BE2C (cell line): ENCODE measurements at regions not wholly inside any gene's neighbourhood (a gene's known extent, or its start where the extent isn't known, plus 50 kb on each side); places are given as distances from the start of the nearest gene placed in this dataset.

Experiments used
- DNase-seq: peaks from one replicate; pipeline ENCODE4 v3.0.0-alpha.2; 2020
- H3K27me3 ChIP-seq: fragments of 250-450 bp; sonication (Bioruptor Pico); 2 replicates; pipeline ENCODE4 v1.5.1; 2020; ENCODE audit warnings: mild to moderate bottlenecking
- H3K36me3 ChIP-seq: fragments of 250-450 bp; sonication (Bioruptor Pico); 2 replicates; pipeline ENCODE4 v1.5.1; 2020; ENCODE audit warnings: mild to moderate bottlenecking
- H3K4me1 ChIP-seq: fragments of 250-450 bp; sonication (Bioruptor Pico); 2 replicates; pipeline ENCODE4 v1.5.1; 2020
- H3K4me3 ChIP-seq: 2 replicates; pipeline ENCODE4 v1.5.1; 2011; ENCODE audit warnings: low read depth, low read length
- H3K9me3 ChIP-seq: fragments of 250-450 bp; sonication (Bioruptor Pico); 2 replicates; pipeline ENCODE4 v1.5.1; 2020
- TF ChIP-seq, protein P1 (sequence below): IDR thresholded peaks from 2 replicates; pipeline ENCODE4 v1.5.1; 2012; ENCODE audit warnings: mild to moderate bottlenecking, low read depth, low read length

DNA sequence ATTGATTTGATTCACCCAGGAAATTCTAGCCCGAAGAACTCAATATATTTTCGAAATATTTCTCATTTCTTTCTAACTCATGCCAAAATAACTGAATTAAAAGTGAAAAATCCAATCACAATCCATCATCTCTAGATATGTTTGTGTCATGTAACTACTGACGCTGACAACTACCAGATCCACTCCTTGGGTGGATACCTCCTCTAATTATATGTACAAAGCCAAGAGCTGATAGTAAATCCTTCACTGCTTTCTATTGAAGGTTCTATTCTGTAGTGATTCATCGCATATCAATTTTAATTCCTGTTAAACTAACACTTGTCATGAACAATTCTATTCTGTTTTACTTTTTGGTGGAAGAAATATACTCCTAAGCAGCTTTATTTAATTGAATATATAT, 1056.6 kb upstream of the NXPH2 start:
- no peaks in the 10 kb centered on the region for H3K4me1 ChIP-seq
- no peaks in the 10 kb centered on the region for H3K27me3 ChIP-seq
- no peaks in the 10 kb centered on the region for H3K9me3 ChIP-seq
- TF ChIP-seq, protein P1, sequence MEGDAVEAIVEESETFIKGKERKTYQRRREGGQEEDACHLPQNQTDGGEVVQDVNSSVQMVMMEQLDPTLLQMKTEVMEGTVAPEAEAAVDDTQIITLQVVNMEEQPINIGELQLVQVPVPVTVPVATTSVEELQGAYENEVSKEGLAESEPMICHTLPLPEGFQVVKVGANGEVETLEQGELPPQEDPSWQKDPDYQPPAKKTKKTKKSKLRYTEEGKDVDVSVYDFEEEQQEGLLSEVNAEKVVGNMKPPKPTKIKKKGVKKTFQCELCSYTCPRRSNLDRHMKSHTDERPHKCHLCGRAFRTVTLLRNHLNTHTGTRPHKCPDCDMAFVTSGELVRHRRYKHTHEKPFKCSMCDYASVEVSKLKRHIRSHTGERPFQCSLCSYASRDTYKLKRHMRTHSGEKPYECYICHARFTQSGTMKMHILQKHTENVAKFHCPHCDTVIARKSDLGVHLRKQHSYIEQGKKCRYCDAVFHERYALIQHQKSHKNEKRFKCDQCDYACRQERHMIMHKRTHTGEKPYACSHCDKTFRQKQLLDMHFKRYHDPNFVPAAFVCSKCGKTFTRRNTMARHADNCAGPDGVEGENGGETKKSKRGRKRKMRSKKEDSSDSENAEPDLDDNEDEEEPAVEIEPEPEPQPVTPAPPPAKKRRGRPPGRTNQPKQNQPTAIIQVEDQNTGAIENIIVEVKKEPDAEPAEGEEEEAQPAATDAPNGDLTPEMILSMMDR = no peak
- no peak for DNase-seq
- H3K36me3 ChIP-seq = no peaks in the 10 kb centered on the region
- H3K4me3 ChIP-seq = no peak overlapping the region

DNA sequence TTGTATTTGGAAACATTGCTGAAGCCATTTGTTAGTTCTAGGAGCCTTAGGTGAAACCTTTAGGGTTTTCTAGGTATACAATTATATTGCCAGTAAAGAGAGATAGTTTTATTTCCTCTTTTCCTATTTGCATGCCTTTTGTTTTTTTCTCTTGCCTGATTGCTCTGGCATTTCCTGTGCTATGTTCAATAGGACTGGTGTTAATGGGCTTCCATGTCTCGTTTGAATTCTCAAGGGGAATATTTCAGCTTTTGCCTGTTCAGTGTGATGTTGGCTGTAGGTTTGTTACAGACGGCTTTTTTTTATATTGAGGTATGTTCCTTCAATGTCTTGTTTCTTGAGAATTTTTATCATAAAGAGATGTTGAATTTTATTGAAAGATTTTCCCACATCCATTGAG, 1054.9 kb upstream of the NXPH2 start:
- DNase-seq = no peak
- TF ChIP-seq, protein P1 = no peak
- Histone ChIP-seq H3K36me3 (no peaks in the 10 kb centered on the region), H3K4me1 (no peaks in the 10 kb centered on the region), H3K27me3 (no peaks in the 10 kb centered on the region), H3K4me3 (no peak overlapping the region), H3K9me3 (no peaks in the 10 kb centered on the region)

DNA sequence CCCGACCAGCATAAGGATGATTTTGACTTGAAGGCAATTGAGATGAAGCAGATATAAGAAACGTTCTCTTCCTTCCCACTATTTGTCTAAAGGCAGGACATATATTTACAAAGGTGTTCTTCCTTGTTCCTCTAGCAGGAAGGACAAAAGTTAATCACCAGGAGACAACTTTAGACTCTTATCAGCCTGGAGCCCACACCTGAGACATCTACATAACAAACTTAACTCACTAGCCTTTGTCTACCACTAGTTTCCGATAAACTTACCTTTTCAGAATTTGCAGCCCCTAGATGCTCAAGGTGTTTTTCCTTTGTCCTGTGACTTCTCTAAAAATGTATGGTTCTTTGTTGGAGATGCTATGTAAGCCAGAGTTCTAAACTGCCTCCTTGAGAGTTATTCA, 1047.8 kb upstream of the NXPH2 start:
- no peaks in the 10 kb centered on the region for H3K4me1 ChIP-seq
- TF ChIP-seq, protein P1 = no peak
- H3K4me3 ChIP-seq = no peak overlapping the region
- no peaks in the 10 kb centered on the region for H3K36me3 ChIP-seq
- H3K9me3 ChIP-seq = no peaks in the 10 kb centered on the region
- no peak for DNase-seq
- no peaks in the 10 kb centered on the region for H3K27me3 ChIP-seq

DNA sequence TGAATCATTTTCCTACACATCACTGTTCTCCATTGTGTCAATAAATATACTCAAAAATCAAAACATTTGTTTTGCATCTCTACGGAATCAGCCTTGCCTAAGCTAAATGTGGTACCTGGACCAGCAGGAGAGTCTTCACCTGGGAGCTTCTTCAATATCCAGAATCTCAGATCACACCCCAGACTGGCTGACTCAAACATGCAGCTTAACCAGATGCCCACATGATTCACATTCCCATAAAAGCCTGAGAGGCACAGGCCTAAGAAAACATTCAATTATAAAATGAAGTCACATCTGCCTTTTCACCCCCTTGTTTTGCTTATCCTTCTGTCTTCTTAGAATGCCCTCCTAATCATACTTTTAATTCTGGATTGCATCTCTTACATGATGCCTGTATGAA, 1045.5 kb upstream of the NXPH2 start:
- Histone ChIP-seq H3K36me3 (no peaks in the 10 kb centered on the region), H3K9me3 (no peaks in the 10 kb centered on the region), H3K4me3 (no peak overlapping the region), H3K4me1 (no peaks in the 10 kb centered on the region), H3K27me3 (no peaks in the 10 kb centered on the region)
- TF ChIP-seq, protein P1 = no peak
- DNase-seq = no peak

DNA sequence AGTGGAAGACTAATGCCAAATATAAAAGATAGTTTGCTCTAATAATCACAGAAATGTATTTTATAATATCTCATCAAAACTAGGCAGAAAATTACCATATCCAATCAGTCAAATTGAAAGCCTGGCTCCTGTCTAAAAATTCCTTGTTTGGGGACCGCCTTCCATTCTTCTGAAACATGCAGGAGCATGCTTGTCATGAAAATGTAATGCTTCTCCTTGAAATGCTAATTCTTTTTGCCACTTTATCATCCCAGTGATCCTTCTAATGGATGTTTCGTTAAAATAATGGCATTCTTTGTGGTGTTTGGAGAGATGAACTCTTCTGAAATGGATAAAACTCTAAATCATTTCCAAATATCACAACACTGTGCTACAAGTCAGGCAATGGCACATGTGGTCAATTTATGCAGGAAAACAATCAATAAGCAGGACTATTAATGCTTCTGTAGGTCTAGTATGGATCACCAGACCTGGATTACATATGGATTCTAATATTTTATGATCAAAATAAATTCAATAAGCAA, 1039.1 kb upstream of the NXPH2 start:
- TF ChIP-seq, protein P1 = no peak
- Histone ChIP-seq H3K4me1 (no peaks in the 10 kb centered on the region), H3K4me3 (no peak overlapping the region)

DNA sequence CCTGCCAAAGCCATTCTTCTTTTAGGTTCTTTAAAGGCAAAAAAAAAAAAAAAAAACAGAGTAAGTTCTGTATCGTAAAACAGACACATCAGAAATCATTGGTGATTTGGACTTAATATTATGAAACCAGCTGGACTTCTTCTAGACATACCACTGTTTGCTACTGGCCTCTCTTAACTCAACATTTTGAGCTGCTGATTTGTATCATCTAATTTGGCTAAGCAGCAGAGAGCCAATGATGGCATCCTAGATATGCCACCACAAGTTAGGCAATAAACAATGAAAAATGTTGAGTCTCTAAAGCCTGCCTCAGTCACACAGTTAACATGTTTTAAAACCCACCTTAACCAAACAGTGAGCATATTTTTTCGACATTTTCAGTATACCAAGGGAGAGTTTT, 1034.3 kb upstream of the NXPH2 start:
- Histone ChIP-seq H3K4me3 (no peak overlapping the region), H3K9me3 (no peaks in the 10 kb centered on the region), H3K36me3 (no peaks in the 10 kb centered on the region), H3K27me3 (no peaks in the 10 kb centered on the region), H3K4me1 (no peaks in the 10 kb centered on the region)
- DNase-seq = no peak
- TF ChIP-seq, protein P1 = no peak

More for the DNA sequence above, 1039.1 kb upstream of the NXPH2 start:
- Histone ChIP-seq H3K9me3 (no peaks in the 10 kb centered on the region), H3K27me3 (no peaks in the 10 kb centered on the region), H3K36me3 (no peaks in the 10 kb centered on the region)
- no peak for DNase-seq
